ENCODE measurements at regions not wholly inside any gene's neighbourhood (a gene's known extent, or its start where the extent isn't known, plus 50 kb on each side); places are given as distances from the start of the nearest gene placed in this dataset.
"Not testable (repeated sequence)": the region's sequence is repeated elsewhere in the genome, so short reads cannot be mapped to it uniquely, and the experiment has no call there.

DNA sequence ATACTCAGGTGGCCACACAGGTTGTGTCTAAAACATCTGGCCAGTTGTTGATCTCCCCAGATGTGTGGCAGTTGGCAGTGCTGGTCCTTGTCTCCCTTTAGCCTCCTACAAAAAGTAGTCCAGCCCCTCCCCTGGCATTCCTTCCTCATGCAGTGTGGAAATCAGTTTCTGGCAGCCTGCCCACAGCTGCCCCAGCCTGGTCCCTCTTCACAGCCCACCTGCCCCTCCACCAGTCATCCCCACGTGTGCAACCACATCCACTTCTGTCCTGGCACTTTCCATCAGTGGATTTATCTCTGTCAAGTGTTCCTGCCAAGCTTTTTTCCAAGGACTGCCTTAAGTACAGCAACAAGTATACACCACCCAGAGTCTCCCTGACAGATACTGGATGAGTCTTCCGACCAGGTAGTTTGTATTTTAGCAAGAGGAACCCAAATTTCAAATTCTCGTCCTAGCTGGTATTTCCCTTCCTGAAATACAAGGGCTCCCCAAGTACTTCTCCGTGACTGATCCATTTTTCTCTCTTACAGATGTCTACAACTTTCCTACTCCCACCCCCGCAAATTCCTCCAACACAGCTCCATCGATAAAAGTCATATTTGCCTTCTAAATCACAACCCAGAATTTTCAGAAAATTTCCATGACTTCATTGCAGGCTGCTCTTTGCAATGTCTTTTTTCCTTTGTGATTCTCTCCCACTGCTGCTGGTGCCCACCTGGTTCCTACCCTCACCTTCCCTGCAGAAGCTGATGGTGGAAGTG lies 313.5 kb downstream of the FOXO1 start:
- TF ChIP-seq, protein P1, sequence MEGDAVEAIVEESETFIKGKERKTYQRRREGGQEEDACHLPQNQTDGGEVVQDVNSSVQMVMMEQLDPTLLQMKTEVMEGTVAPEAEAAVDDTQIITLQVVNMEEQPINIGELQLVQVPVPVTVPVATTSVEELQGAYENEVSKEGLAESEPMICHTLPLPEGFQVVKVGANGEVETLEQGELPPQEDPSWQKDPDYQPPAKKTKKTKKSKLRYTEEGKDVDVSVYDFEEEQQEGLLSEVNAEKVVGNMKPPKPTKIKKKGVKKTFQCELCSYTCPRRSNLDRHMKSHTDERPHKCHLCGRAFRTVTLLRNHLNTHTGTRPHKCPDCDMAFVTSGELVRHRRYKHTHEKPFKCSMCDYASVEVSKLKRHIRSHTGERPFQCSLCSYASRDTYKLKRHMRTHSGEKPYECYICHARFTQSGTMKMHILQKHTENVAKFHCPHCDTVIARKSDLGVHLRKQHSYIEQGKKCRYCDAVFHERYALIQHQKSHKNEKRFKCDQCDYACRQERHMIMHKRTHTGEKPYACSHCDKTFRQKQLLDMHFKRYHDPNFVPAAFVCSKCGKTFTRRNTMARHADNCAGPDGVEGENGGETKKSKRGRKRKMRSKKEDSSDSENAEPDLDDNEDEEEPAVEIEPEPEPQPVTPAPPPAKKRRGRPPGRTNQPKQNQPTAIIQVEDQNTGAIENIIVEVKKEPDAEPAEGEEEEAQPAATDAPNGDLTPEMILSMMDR (conservative IDR thresholded peaks at IDR 0.05; ENCODE audit: low read length), result no peak
- no peak overlapping the region for H3K4me3 ChIP-seq (ENCODE audit: low read length)
- DNase-seq (ENCODE audit: low read depth), result no peak

- TF ChIP-seq, protein P1 (conservative IDR thresholded peaks at IDR 0.05; ENCODE audit: low read length), result no peak
- H3K4me3 ChIP-seq (ENCODE audit: low read length), result no peak overlapping the region
- DNase-seq (ENCODE audit: low read depth), result no peak
Measured at GRCh38 chr13:40355126-40355724, 311.2 kb downstream of the FOXO1 start.

DNA sequence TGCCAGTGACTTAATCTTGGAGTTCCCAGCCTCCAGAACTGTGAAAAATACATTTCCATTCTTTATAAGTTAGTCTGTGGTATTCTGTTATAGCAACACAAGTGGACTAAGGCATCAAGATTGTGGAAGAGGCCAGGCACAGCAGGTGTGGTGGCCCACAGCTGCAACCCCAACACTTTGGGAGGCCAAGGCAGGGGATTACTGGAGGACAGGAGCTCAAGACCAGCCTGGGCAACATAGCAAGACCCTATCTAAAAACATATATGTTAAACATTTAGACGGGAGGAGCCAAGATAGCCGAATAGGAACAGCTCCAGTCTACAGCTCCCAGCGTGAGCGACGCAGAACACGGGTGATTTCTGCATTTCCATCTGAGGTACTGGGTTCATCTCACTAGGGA lies 310.4 kb downstream of the FOXO1 start:
- DNase-seq (ENCODE audit: low read depth), result no peak
- TF ChIP-seq, protein P1 (conservative IDR thresholded peaks at IDR 0.05; ENCODE audit: low read length), result no peak

GRCh38 chr13:40356458-40356857 lies 310.0 kb downstream of the FOXO1 start:
- H3K4me3 ChIP-seq (ENCODE audit: low read length); DNase-seq (ENCODE audit: low read depth): not testable (repeated sequence)

More for the DNA sequence above, 310.4 kb downstream of the FOXO1 start:
- no peak overlapping the region for H3K4me3 ChIP-seq (ENCODE audit: low read length)

- TF ChIP-seq, protein P1 (conservative IDR thresholded peaks at IDR 0.05; ENCODE audit: low read length), result no peak
- H3K4me3 ChIP-seq (ENCODE audit: low read length), result no peak overlapping the region
- DNase-seq (ENCODE audit: low read depth), result no peak
Measured at GRCh38 chr13:40362502-40362901, 303.9 kb downstream of the FOXO1 start.

GRCh38 chr13:40363653-40364052 lies 302.8 kb downstream of the FOXO1 start:
- TF ChIP-seq, protein P1 (conservative IDR thresholded peaks at IDR 0.05; ENCODE audit: low read length), result no peak
- no peak for DNase-seq (ENCODE audit: low read depth)
- no peak overlapping the region for H3K4me3 ChIP-seq (ENCODE audit: low read length)

GRCh38 chr13:40366119-40366518 lies 300.3 kb downstream of the FOXO1 start:
- no peak overlapping the region for H3K4me3 ChIP-seq (ENCODE audit: low read length)
- no peak for DNase-seq (ENCODE audit: low read depth)
- TF ChIP-seq, protein P1 (conservative IDR thresholded peaks at IDR 0.05; ENCODE audit: low read length), result no peak

Data from AG10803 (cell line).